ENCODE measurements at regions not wholly inside any gene's neighbourhood (a gene's known extent, or its start where the extent isn't known, plus 50 kb on each side); places are given as distances from the start of the nearest gene placed in this dataset.
"Not testable (repeated sequence)": the region's sequence is repeated elsewhere in the genome, so short reads cannot be mapped to it uniquely, and the experiment has no call there.

DNA sequence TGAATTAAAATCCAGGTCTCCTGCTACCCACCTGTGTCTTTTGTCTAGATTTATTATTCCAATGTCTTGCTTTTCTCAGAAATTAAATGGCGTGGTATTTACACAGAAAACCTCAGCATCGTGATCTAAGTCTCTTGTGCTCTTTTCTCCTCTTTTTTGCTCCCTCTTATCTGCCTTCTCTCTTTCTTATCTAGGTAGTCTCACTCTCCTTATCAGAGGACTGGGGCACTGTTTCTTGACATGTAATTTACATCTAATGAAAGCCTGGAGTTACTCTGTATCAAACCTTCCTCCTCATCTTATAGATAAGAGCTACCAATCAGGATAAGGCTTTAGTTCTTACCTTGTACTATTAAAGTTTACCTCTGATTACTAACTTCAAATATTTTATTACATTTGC is 933.8 kb downstream of the TLE1 start:
- H3K36me3 ChIP-seq, result no peaks in the 10 kb centered on the region

DNA sequence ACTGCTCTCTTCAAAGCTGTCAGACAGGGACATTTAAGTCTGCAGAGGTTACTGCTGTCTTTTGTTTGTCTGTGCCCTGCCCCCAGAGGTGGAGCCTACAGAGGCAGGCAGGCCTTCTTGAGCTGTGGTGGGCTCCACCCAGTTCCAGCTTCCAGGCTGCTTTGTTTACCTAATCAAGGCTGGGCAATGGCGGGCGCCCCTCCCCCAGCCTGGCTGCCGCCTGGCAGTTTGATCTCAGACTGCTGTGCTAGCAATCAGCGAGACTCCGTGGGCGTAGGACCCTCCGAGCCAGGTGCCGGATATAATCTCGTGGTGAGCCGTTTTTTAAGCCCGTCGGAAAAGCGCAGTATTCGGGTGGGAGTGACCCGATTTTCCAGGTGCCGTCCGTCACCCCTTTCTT is 942.3 kb downstream of the TLE1 start:
- H3K27me3 ChIP-seq; ATAC-seq; H3K36me3 ChIP-seq; DNase-seq; H3K4me1 ChIP-seq; H3K4me3 ChIP-seq; H3K27ac ChIP-seq; intact Hi-C loops (cut with DNase I): not testable (repeated sequence)
- H3K9me3 ChIP-seq, result peaks cover 0 to 13% of the 10 kb centered on the region in 2 donors

More for the DNA sequence above, 933.8 kb downstream of the TLE1 start:
- H3K9me3 ChIP-seq, result no peaks in the 10 kb centered on the region
- H3K4me3 ChIP-seq, result no peak overlapping the region
- ATAC-seq (no peak), DNase-seq (no peak)
- no peaks in the 10 kb centered on the region for H3K4me1 ChIP-seq
- TF ChIP-seq, protein P1, sequence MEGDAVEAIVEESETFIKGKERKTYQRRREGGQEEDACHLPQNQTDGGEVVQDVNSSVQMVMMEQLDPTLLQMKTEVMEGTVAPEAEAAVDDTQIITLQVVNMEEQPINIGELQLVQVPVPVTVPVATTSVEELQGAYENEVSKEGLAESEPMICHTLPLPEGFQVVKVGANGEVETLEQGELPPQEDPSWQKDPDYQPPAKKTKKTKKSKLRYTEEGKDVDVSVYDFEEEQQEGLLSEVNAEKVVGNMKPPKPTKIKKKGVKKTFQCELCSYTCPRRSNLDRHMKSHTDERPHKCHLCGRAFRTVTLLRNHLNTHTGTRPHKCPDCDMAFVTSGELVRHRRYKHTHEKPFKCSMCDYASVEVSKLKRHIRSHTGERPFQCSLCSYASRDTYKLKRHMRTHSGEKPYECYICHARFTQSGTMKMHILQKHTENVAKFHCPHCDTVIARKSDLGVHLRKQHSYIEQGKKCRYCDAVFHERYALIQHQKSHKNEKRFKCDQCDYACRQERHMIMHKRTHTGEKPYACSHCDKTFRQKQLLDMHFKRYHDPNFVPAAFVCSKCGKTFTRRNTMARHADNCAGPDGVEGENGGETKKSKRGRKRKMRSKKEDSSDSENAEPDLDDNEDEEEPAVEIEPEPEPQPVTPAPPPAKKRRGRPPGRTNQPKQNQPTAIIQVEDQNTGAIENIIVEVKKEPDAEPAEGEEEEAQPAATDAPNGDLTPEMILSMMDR (IDR thresholded peaks at IDR 0.05), result no peak
- H3K27ac ChIP-seq, result no peak overlapping the region
- H3K27me3 ChIP-seq, result no peaks in the 10 kb centered on the region
- intact Hi-C loops (cut with DNase I), result no loop called here

DNA sequence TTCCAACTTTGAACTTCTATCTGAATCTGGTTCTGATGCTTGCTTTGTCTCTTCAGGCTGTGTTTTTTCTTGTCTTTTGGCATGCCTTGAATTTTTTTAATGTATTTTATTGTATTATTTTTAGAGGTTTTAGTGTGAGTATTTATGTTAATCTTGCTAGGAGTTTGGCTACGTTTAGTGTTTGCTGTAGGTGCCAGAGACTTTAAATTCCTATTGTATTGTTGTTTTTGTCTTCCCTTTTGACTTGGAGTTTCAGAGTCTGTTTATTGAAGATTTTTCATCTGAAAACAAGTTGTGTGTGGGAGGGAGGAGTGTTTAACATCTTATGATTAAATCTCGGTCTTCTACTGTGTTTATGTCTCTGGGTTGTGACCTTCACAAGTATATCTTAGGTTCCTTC is 956.8 kb downstream of the TLE1 start:
- peaks cover 0 to 16% of the 10 kb centered on the region in 2 donors for H3K9me3 ChIP-seq
- DNase-seq, result no peak

DNA sequence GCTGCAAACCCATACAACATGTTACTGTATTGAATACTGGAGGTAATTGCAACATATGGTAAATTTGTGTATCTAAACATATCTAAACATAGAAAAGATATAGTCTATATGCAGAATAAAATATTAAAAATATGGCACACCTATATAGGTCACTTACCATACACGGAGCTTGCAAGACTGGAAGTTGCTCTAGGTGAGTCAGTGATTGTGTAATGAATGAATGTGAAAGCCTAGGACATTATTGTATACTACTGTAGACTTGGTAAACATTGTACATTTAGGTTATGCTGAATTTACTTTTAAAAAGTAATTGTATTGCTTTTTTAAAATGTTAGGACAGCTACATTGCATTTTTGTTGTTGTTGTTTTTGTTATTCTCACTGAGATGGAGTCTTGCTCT is 968.8 kb downstream of the TLE1 start:
- intact Hi-C loops (cut with DNase I), result no loop called here
- Histone ChIP-seq H3K9me3 (peaks cover 0 to 12% of the 10 kb centered on the region in 2 donors), H3K27me3 (no peaks in the 10 kb centered on the region), H3K36me3 (no peaks in the 10 kb centered on the region), H3K4me3 (no peak overlapping the region), H3K27ac (no peak overlapping the region), H3K4me1 (no peaks in the 10 kb centered on the region)
- TF ChIP-seq, protein P1 (IDR thresholded peaks at IDR 0.05), result no peak
- ATAC-seq (no peak), DNase-seq (no peak)

More for the DNA sequence above, 956.8 kb downstream of the TLE1 start:
- Histone ChIP-seq H3K27ac (no peak overlapping the region), H3K27me3 (no peaks in the 10 kb centered on the region), H3K4me1 (no peaks in the 10 kb centered on the region), H3K4me3 (no peak overlapping the region), H3K36me3 (no peaks in the 10 kb centered on the region)
- ATAC-seq, result no peak
- TF ChIP-seq, protein P1 (IDR thresholded peaks at IDR 0.05), result no peak
- intact Hi-C loops (cut with DNase I), result no loop called here

DNA sequence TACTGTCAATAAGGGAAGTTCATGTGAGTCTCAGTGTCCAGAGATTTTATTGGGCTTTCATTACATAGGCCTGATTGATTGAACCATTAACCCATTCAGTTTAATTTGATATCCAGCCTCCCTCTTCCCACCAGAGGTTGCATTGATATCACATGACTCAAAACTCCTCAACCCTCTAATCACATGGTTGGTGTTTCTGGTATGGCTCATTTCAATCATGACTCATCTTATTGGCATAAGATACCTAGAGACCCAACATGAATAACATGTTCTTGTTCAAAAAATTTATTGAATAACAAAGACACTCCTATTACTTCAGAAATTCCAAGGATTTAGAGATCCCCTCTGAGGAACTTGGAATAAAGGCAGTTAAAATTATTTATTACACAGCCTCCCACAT is 982.2 kb downstream of the TLE1 start:
- no peaks in the 10 kb centered on the region for H3K27me3 ChIP-seq
- no peaks in the 10 kb centered on the region for H3K36me3 ChIP-seq
- H3K27ac ChIP-seq, result no peak overlapping the region
- H3K4me3 ChIP-seq, result no peak overlapping the region
- TF ChIP-seq, protein P1 (IDR thresholded peaks at IDR 0.05), result no peak
- ATAC-seq (no peak), DNase-seq (no peak)
- H3K4me1 ChIP-seq, result no peaks in the 10 kb centered on the region
- peaks cover 0 to 26% of the 10 kb centered on the region in 2 donors for H3K9me3 ChIP-seq
- intact Hi-C loops (cut with DNase I), result no loop called here

DNA sequence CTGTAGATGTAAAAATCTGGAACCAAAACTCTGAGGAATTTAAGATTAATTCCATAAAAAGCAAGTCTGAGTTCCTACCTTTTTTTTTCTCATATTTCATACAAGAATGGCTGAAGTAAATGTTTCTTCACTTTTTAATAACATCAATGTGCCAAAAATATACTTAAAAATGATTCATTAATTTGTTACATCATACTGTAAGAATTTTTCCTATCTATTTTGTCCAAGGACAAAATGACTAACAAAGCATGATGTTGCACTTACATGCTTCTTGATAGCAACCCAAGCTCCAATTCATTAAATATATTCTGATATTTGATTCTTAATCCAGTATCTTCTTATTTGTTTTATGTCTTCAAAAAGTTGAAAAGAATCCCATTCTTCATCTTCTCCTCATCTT is 988.3 kb downstream of the TLE1 start:
- intact Hi-C loops (cut with DNase I), result no loop called here
- no peaks in the 10 kb centered on the region for H3K9me3 ChIP-seq
- TF ChIP-seq, protein P1 (IDR thresholded peaks at IDR 0.05), result no peak
- H3K36me3 ChIP-seq, result no peaks in the 10 kb centered on the region
- no peak overlapping the region for H3K4me3 ChIP-seq
- H3K27me3 ChIP-seq, result no peaks in the 10 kb centered on the region
- no peaks in the 10 kb centered on the region for H3K4me1 ChIP-seq
- H3K27ac ChIP-seq, result no peak overlapping the region
- DNase-seq (no peak), ATAC-seq (no peak)

All from left lung (tissue), 4 donors.